SIG-M5 treated with dmso at 0.1 percent for 504 hours (cell line): ENCODE measurements at regions not wholly inside any gene's neighbourhood (a gene's known extent, or its start where the extent isn't known, plus 50 kb on each side); places are given as distances from the start of the nearest gene placed in this dataset.
"Not testable (repeated sequence)": the region's sequence is repeated elsewhere in the genome, so short reads cannot be mapped to it uniquely, and the experiment has no call there.

Experiments used
- DNase-seq: peaks from one replicate; lab custom pipeline; 2025; ENCODE audit not compliant: unreplicated experiment; lab: John Stamatoyannopoulos, UW

DNA sequence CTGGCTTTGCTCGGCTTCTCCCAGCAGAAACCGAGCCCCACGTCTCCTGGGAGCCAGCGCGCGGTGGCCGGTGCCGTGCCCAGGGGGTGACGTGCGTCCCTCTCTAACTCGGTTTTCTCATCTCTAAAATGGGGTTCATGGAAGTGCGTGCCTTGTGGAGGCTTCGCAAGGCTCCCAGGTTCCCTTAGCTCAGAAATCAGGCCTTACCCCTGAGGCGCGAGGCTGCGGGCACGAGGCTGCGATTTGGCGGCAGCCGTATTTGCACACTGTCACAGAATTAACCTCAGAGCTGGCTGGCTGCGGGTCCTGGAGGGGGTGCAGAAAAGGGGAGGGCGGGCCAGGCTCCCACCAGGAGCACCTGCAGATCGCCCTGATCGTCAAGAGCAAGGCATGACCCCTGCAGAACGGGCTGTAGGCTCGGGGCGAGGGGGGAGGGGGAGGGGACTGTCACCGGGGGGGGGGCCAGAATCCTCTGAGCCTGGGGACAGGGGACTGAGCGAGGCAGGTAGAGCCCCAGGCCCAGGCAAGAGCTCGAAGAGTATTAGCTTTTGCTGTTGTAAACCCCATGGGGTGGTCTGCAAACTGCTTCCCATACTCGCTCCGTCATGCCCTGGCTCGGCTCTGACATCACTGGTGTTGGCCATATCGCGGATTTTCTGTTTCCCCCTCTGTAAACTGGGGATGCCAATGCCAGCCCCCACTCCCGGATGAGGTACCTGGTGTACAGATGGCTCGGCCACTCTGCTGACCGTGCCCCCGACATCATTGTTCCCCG lies 62.2 kb downstream of the CCNE1 start:
- no peak for DNase-seq

- no peak for DNase-seq
These were observed 64.1 kb downstream of the CCNE1 start for GRCh38 chr19:29875931-29876330.

DNA sequence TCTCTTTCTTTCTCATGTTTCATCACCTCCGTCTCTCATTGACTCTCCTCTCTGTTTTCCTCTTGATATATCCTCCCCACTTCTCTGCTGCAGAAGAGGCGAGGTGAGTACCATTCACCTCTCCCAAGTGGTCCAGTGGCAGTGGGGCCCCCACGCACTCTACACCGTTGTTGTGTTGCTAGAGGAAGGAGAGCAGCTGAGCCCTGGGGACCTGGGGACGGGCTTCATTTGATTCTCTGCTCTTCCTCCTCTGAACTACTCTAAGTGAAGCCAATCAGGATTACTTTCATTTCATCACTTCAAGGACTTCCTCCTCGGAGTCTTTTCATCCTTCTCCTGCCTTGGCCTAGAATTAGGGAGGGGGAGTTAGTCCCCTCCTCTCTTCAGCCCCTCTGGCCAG lies 64.6 kb downstream of the CCNE1 start:
- DNase-seq = no peak

- not testable (repeated sequence) for DNase-seq
These were observed 65.1 kb downstream of the CCNE1 start for GRCh38 chr19:29876908-29877307.

- DNase-seq = no peak
These were observed 62.9 kb upstream of the URI1 start for GRCh38 chr19:29878973-29879654.

DNA sequence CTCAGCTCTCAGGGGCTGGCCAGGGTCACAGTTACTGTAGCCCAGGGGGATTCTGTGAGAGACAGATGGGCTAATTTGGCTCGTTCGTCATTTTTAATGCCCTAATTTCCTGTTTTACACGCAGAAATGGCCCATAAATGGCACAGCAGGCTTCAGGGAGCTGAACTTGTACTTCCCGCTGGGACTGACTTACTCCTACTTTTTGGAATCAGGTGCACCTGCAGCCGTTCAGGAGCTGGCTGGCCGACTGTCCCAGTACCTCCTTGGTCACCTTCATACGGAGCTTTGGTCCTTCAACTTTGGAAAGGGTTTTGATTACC lies 62.4 kb upstream of the URI1 start:
- DNase-seq = no peak

GRCh38 chr19:29880498-29881081 lies 61.4 kb upstream of the URI1 start:
- DNase-seq = no peak

- DNase-seq = no peak
These were observed 60.7 kb upstream of the URI1 start for GRCh38 chr19:29881386-29881785.

DNA sequence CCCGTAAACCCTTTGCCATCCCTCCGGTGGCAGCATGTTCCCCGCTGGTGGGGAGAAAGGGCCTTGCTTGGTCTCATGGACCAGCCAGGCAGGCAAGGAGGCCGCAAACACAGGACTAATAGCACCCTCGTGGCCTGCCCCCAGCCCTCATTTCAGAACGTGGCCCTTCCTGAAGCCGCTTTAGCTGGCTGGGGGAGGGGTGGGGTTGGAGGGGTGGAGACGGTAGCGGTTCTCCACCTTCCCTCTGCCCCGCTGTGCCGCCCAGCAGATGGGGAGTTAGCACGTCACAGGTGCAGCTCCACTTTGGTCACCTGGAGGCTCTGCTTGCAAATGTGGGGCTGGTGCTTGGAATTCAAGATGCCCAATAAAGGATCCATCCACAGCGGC lies 59.3 kb upstream of the URI1 start:
- DNase-seq = no peak

- no peak for DNase-seq
These were observed 58.0 kb upstream of the URI1 start for GRCh38 chr19:29884044-29884443.

DNA sequence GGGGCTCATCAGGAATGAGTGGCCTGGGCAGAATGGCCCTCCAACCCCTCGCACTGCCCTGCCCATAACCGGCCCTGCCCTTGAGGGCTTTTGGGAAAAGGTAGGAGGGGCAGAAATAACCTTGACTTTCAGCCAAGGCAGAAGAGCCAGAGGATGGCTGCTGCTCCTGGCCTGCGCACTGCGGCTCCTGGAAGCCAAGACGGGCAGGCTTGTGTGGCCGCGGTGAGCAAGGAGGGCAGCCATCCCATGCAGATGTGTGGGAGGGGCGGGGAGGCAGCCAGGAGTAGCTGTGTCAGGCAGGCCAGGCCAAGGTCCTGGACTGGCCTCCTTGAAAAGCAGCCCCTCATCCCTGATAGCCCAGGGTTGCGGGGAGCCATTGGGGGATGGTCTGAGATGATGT lies 57.6 kb upstream of the URI1 start:
- no peak for DNase-seq

- DNase-seq = not testable (repeated sequence)
These were observed 55.9 kb upstream of the URI1 start for GRCh38 chr19:29886106-29886505.

DNA sequence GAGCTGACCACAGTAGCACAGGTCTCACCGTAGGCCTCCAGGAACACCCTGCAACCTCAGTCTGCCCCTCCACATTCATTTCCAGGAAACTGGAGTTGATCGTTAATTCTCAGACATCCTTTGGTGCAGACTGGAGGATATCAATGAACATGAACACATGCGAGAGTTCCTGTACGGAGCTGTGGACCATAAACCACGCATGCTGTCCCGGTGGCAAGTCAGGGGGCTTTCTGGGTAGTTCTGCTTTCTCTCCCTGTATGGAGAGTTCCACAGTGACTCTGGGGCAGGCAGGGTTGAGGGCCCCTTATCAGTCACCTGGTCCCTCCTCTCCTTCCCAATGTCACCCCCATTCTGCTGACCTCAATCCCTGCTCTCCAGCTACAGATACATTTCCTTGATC lies 55.5 kb upstream of the URI1 start:
- DNase-seq = no peak

DNA sequence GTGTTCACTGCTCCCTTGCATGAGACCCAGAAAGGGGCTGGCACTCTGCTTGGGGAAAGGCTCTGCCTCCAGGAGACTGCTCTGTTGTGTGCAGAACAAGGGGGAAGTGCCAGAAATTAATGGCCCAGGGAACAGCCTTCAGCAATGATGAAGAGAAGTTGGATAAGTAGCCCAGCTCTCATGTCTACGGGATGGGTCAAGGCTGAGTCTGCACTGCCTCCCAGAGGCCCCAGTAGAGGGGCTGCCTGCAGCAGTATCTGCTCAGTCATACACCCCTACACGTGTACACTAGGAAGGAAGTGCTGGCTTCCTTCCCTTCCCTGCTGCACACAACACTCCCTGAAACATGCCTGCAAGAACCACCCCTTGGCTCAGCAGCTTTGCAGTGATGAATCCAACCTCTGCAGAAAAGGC lies 54.6 kb upstream of the URI1 start:
- peak; percentile 11 for DNase-seq

DNA sequence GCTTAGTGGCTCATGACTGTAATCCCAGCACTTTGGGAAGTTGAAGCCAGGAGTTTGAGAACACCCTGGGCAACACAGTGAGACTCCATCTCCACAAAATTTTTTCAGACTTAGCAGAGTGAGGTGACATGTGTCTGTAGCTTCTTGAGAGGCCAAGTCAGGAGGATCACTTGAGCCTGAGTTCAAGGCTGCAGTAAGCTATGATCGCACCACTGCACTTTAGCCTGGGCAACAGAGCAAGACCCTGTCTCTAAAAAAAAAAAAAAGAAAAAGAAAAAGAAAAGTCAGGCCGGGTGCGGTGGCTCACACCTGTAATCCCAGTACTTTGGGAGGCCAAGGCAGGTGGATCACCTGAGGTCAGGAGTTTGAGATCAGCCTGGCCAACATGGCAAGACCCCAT lies 54.0 kb upstream of the URI1 start:
- DNase-seq = not testable (repeated sequence)

GRCh38 chr19:29889702-29890101 lies 52.3 kb upstream of the URI1 start:
- DNase-seq = no peak

GRCh38 chr19:29890392-29890791 lies 51.6 kb upstream of the URI1 start:
- DNase-seq = no peak
